NCI-H345 treated with DMSO at 0.1 percent for 48 hours (cell line): ENCODE measurements at regions not wholly inside any gene's neighbourhood (a gene's known extent, or its start where the extent isn't known, plus 50 kb on each side); places are given as distances from the start of the nearest gene placed in this dataset.

Source experiments
- DNase-seq: peaks from one replicate; lab custom pipeline; 2025; ENCODE audit not compliant: unreplicated experiment; lab: John Stamatoyannopoulos, UW

- DNase-seq, result no peak
Measured at GRCh38 chr12:115859231-115859630, 418.3 kb downstream of the MED13L start.

DNA sequence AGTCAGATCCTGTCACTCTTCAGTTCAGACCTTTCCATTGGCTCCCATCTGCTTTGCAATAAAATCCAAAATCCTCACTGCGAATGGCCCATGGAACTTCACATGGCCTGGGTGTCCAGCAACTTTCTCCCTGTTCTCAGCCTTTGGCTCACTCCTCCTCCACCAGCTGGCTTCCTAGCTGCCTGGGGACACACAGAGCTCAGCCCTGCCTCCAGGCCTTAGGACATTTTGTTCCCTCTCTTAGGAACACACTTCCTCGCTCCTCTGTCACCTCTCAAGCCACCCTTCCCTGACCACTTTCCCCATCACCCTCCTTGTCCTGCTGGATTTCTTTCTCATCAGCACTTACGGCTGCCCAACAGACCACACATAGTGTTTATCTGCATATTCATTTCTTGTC lies 419.6 kb downstream of the MED13L start:
- DNase-seq, result no peak

DNA sequence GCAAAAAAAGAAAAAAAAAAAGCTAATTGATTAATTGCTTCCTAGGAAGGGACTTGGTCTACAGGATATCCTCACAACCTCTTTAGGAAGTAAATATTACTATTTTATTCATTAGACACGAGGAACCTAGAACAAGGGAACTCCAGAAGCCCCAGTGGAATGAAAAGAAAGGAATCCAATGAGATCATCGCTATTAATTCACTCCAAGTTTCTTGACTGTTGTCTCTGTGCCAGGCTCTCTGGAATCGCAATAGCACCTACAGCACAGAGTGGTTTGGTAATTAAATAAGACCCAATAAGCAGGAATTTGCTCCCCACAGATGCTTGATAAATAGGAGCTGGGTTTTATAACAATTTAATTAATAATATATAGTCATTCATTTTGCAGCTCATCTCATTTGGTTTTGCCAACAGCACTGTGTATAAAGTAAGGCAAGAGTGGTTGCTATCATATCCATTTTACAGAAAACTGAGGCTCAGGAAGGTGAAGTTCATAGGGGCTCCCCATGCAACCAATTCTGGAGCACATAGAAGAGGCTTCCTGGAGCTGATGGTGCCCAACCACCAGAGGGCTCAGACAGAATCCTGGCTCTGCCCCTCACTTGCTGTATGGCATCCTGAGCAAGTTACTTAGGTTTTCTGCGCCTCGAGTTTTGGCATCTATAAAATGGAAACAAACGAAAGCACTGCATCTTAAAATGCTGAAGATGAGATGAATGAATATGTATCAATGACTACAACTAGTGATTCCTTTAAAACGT lies 420.2 kb downstream of the MED13L start:
- DNase-seq, result no peak

- no peak for DNase-seq
Measured at GRCh38 chr12:115852054-115852453, 425.4 kb downstream of the MED13L start.

DNA sequence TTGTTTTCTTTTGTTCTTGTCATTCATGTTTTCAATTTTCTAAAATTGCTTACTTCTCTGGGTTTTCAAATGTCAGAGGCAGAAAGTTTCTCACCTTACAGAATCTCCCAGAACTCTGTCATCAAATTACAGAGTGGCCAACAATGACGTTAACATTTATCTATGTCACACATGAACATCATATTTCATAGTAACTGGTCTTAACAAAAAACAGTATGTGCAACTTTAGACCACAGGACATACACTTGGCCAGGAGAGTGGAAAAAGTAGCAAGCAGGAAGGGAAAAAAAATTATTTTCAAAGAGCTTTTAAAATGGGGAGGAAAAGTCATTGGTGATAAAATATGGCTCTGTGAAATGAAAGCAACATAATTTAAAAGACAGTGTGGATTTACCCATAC lies 426.5 kb downstream of the MED13L start:
- no peak for DNase-seq

GRCh38 chr12:115849262-115849943 lies 428.1 kb downstream of the MED13L start:
- no peak for DNase-seq

DNA sequence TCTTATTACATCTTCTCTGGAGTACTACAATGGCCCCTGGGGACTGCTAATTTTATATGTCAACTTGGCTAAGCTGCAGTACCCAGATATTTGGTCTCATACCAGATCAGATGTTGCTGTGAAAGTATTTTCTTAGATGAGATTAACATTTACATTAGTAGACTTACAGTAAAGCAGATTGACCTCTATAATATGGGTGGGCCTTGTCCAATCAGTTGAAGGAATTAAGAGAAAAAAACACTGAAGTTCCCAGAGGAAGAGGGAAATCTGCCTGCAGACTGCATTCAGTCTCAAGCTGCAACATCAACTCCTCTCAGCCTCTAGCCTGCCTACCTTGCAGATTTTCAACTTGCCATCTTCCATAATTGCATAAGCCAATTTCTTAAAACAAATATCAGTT lies 430.1 kb downstream of the MED13L start:
- no peak for DNase-seq

DNA sequence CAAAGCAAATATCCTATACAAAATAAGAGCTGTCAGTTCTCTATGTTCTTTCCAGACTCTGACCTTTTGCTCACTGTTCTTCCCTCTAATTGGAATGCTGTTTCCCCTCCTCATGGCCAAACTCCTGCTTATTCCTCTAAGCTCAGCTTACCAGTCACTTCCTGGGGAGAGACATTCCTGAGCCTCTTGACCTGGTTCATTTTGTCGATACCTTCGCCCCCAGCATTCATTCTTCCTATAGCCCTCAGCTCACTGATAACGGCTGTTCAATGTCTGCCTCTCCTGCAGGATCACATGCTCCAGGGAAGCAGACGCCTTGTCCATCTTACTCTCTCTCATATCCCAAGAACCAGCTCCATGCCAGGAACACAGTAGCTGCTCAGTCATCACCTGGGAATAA lies 431.0 kb downstream of the MED13L start:
- no peak for DNase-seq

- no peak for DNase-seq
Measured at GRCh38 chr12:115840159-115840558, 437.3 kb downstream of the MED13L start.

DNA sequence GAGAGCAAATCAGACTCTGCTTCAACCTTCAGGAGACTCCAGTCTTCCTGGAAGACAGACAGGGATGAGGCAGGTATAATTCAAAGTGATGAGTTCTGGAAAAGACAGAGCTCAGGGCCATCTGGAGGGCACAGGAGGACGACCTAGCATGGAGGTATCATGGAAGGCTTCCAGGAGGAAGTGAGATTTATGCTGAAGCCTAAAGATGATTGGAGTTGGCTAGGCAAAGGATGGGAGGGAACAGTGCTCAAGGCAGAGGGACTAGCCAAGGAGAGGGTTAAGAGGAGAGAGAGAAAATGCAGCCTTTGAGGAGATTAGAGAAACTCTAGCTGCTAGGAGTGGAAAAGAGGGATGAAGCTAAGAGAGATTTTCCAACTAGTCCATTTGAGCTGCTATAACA lies 438.5 kb downstream of the MED13L start:
- no peak for DNase-seq

DNA sequence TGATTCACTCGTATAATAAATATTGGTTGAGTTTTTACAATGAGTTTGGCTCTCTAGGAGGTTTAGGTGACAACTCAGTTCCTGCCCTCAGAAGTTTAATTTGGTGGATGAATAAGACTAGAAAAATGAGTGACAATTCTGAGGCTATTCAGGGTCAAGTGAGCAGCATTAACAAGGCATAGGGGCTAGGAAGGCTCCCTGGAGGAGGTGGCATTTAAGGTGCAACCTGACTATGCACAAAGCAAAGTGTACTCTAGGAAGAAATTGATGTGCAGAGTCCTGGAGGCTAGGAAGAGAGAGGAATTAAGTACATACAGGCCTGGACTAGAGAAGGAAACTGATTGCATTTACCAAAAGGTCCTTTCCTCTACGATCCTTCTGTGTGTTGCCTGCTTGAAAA lies 440.3 kb downstream of the MED13L start:
- DNase-seq, result no peak

DNA sequence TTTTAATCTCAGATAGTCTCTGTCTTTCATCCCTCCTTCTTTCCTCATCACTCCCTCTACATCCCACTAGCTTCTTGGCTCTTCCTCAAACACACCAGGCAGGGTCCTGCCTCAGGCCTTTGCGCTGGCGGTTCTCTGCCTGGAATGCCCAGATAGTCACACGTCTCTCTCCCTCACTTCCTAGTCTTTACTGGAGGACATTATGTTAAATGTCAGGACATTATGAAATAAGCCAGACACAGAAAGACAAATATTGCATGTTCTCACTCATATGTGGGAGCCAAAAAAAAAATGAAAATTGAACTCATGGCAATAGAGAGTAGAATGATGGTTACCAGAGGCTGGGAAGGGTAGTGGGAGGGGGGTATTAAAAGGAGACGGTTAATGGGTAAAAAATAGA lies 442.0 kb downstream of the MED13L start:
- no peak for DNase-seq

GRCh38 chr12:115833704-115834103 lies 443.8 kb downstream of the MED13L start:
- DNase-seq, result no peak

DNA sequence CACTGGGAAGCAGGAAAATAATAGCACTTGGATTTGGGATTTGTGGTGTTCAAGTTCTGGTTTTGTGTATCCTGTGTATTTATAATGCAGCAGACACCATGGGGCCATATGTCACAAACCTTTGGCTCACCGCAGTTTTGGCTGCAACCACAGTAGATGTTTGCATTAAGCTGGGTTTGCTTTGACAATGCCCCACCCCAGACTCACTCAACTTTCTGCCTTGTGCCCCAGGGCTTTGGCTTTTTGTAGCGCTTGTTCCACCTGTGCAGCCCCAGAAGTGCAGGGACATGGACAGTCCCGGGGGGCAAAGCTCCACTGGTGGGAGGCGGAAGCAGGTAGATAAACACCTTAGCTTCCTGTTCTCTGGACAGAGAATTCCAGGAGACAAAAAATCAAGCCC lies 446.9 kb downstream of the MED13L start:
- no peak for DNase-seq

DNA sequence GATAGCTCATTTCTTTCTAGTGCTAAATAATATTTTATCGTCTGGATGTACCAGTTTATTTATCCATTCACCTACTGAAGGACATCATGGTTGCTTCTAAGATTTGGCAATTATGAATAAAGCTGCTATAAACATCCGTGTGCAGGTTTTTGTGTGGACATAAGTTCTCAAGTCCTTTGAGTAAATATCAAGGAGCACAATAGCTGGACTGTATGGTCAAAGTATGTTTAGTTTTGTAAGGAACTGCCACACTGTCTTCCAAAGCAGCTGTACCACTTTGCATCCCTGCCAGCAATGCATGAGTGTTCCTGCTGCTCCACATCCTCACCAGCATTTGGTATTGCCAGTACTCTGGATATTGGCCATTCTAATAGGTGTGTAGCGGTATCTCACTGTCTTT lies 447.4 kb downstream of the MED13L start:
- no peak for DNase-seq

- DNase-seq, result no peak
Measured at GRCh38 chr12:115828168-115828567, 449.3 kb downstream of the MED13L start.

GRCh38 chr12:115824936-115825602 lies 452.4 kb downstream of the MED13L start:
- no peak for DNase-seq

GRCh38 chr12:115823635-115824034 lies 453.9 kb downstream of the MED13L start:
- no peak for DNase-seq

DNA sequence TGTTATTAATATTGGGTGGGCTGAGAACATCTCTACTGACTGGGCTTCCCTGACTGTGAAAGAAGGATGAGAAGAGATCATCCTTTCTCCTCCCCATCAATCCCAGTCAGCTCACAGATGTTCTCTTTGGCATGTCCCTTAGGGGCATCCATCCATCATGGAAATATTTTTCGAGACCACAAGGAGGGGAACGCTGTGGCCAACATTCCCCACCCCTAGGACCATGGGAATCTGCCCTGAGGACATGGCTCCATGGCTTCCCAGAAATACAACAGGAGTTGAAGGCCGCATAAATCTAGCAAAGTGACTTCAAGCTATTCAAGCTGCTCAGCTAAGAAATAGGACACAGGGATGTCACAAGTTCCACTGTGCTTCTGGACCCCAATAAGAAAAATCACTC lies 456.8 kb downstream of the MED13L start:
- DNase-seq, result no peak

DNA sequence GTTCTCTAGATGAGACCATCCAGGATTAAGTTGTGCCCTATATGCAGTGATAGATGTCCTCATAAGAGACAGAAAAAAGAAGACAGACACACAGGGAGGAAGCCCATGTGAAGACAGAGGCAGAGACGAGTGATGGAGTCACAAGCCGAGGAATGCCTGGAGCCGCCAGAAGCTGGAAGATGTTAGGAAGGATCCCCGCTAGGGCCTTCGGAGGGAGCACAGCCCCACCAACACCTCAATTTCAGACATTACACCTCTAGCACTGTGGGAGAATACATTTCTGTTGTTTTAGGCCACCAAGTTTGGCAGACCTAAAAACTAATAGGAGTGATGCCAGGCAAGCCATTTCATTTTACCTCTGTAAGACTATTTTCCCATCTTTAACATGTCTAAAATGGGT lies 458.5 kb downstream of the MED13L start:
- no peak for DNase-seq

DNA sequence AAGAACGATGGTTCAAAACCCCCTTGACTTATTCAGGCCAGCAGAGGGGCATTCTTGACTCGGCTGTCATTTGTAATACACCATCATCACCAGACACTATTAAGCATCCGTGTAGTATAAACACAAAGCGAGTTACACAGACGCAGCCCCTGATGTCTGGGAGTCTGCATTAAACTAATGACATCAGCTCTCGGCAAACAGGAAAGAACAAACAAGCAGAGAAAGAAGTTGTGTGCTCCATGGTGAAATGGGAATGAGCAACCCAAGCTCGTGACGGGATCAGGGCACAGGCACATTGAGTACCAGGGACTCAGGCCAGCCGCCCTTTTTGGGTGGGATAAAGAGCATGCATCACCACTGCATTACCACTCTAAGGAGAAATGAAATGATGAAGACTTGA lies 460.1 kb downstream of the MED13L start:
- no peak for DNase-seq

DNA sequence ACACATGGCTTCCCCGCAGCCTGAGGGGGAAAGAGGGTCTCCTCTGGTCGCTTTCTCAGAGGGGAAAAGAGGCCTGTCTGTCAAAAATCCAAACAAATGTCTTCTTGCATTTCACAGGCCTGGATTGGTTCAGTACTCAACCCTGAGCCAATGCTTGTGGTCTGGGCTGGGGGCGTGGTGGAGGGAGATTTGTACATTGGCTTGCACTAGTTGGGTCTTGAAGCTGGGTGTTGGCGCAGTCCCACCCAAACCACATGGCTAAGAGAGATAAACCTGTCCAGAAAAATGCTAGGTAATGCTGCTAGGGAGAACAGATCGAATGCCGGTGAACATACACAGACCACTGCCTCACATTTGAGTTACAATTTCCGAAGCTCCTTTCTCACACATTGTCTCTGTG lies 461.6 kb downstream of the MED13L start:
- no peak for DNase-seq
